CD8-positive, alpha-beta memory T cell (primary cell): ENCODE measurements at regions not wholly inside any gene's neighbourhood (a gene's known extent, or its start where the extent isn't known, plus 50 kb on each side); places are given as distances from the start of the nearest gene placed in this dataset.

Source experiments
- CTCF ChIA-PET: fragments of 350-600 bp; sonication (Branson Sonifier 250); formaldehyde crosslinking; loops from one replicate; lab custom pipeline; 2021; ENCODE audit warnings: antibody characterized with exemption; lab: Charles Lee
- POLR2A ChIA-PET: fragments of 350-600 bp; sonication (Branson Sonifier 250); formaldehyde crosslinking; loops from one replicate; lab custom pipeline; 2021; ENCODE audit warnings: antibody characterized with exemption; lab: Charles Lee
- DNase-seq, 5 donors: peaks; one replicate each; pipeline versions ENCODE4 v3.0.0 to v3.0.0-alpha.2; 2020 to 2022; ENCODE audit warnings: mixed read lengths in 1 of 5
- H3K27ac ChIP-seq: one replicate; pipeline ENCODE4 v1.7.0; 2013; ENCODE audit warnings: low read depth, mild to moderate bottlenecking, low read length, moderate library complexity
- H3K27me3 ChIP-seq: 2 replicates; pipeline ENCODE4 v1.7.0; 2013; ENCODE audit warnings: low read length, mild to moderate bottlenecking; ENCODE audit not compliant: insufficient read depth, poor library complexity, severe bottlenecking
- H3K36me3 ChIP-seq: 2 replicates; pipeline ENCODE4 v1.7.0; 2013; ENCODE audit warnings: mild to moderate bottlenecking, low read length, moderate library complexity; ENCODE audit not compliant: insufficient read depth
- H3K4me1 ChIP-seq: 2 replicates; pipeline ENCODE4 v1.7.0; 2013; ENCODE audit warnings: mild to moderate bottlenecking, low read length, moderate library complexity; ENCODE audit not compliant: insufficient read depth
- H3K4me3 ChIP-seq: 2 replicates; pipeline ENCODE4 v1.7.0; 2013; ENCODE audit warnings: mild to moderate bottlenecking, low read length
- H3K9me3 ChIP-seq: 2 replicates; pipeline ENCODE4 v1.7.0; 2013; ENCODE audit warnings: mild to moderate bottlenecking, low read length
- H3K27ac Mint-ChIP-seq, 8 donors: one replicate each; pipeline ENCODE4 v1.8.0; 2020 to 2021; ENCODE audit warnings: mixed read lengths in 8 of 8, mild to moderate bottlenecking in 6 of 8, inconsistent platforms in 3 of 8, moderate library complexity in 3 of 8
- H3K27me3 Mint-ChIP-seq, 2 donors: one replicate each; pipeline ENCODE4 v1.8.0; 2020 to 2021; ENCODE audit warnings: mixed read lengths in 2 of 2, mild to moderate bottlenecking in 1 of 2, moderate library complexity in 1 of 2
- H3K36me3 Mint-ChIP-seq, 3 donors: one replicate each; pipeline ENCODE4 v1.8.0; 2020 to 2021; ENCODE audit warnings: mixed read lengths in 3 of 3, inconsistent platforms in 1 of 3, mild to moderate bottlenecking in 1 of 3
- H3K4me1 Mint-ChIP-seq, 3 donors: one replicate each; pipeline ENCODE4 v1.8.0; 2020 to 2021; ENCODE audit warnings: mixed read lengths in 3 of 3, inconsistent platforms in 1 of 3, mild to moderate bottlenecking in 1 of 3
- H3K4me3 Mint-ChIP-seq, 7 donors: one replicate each; pipeline ENCODE4 v1.8.0; 2020 to 2021; ENCODE audit warnings: mixed read lengths in 7 of 7, mild to moderate bottlenecking in 6 of 7, moderate library complexity in 4 of 7, inconsistent platforms in 2 of 7
- H3K9me3 Mint-ChIP-seq, 5 donors: one replicate each; pipeline ENCODE4 v1.8.0; 2020 to 2022; ENCODE audit warnings: mixed read lengths in 5 of 5, mild to moderate bottlenecking in 3 of 5, moderate library complexity in 2 of 5, inconsistent platforms in 1 of 5

- no peak for DNase-seq
- Mint-ChIP-seq H3K27ac (peak overlapping the region in 1 of 8 donors; percentile 3), H3K4me1 (no peaks in the 10 kb centered on the region), H3K4me3 (no peak overlapping the region), H3K9me3 (peaks cover 0 to 11% (median 3%) of the 10 kb centered on the region in 5 donors), H3K27me3 (peaks cover 0 to 1% of the 10 kb centered on the region in 2 donors), H3K36me3 (no peaks in the 10 kb centered on the region)
- Histone ChIP-seq H3K27me3 (no peaks in the 10 kb centered on the region), H3K27ac (no peak overlapping the region), H3K4me3 (no peak overlapping the region), H3K36me3 (no peaks in the 10 kb centered on the region), H3K4me1 (no peaks in the 10 kb centered on the region), H3K9me3 (no peaks in the 10 kb centered on the region)
- POLR2A ChIA-PET = no interaction called here
- CTCF ChIA-PET = no interaction called here
Observed at GRCh38 chr3:148333091-148333490, 364.6 kb upstream of the AGTR1 start.

GRCh38 chr3:148335612-148336011, 362.1 kb upstream of the AGTR1 start:
- POLR2A ChIA-PET = no interaction called here

GRCh38 chr3:148343416-148343815, 354.3 kb upstream of the AGTR1 start:
- Mint-ChIP-seq H3K9me3 (peaks cover under 1 to 29% (median 8%) of the 10 kb centered on the region in 5 donors), H3K27me3 (no peaks in the 10 kb centered on the region), H3K4me1 (no peaks in the 10 kb centered on the region), H3K36me3 (no peaks in the 10 kb centered on the region), H3K27ac (no peak overlapping the region), H3K4me3 (no peak overlapping the region)
- POLR2A ChIA-PET = no interaction called here
- Histone ChIP-seq H3K4me3 (no peak overlapping the region), H3K36me3 (no peaks in the 10 kb centered on the region), H3K4me1 (no peaks in the 10 kb centered on the region), H3K27ac (no peak overlapping the region), H3K9me3 (no peaks in the 10 kb centered on the region), H3K27me3 (no peaks in the 10 kb centered on the region)
- CTCF ChIA-PET = no interaction called here
- no peak for DNase-seq

More at GRCh38 chr3:148335612-148336011, 362.1 kb upstream of the AGTR1 start:
- peaks cover 2 to 15% (median 7%) of the 10 kb centered on the region in 5 donors for H3K9me3 Mint-ChIP-seq
- H3K36me3 Mint-ChIP-seq = no peaks in the 10 kb centered on the region
- CTCF ChIA-PET = no interaction called here
- Histone ChIP-seq H3K36me3 (no peaks in the 10 kb centered on the region), H3K4me1 (no peaks in the 10 kb centered on the region), H3K9me3 (no peaks in the 10 kb centered on the region), H3K27me3 (no peaks in the 10 kb centered on the region), H3K4me3 (no peak overlapping the region), H3K27ac (no peak overlapping the region)
- H3K4me1 Mint-ChIP-seq = no peaks in the 10 kb centered on the region
- no peak for DNase-seq
- H3K27ac Mint-ChIP-seq = no peak overlapping the region
- peaks cover 0 to 1% of the 10 kb centered on the region in 2 donors for H3K27me3 Mint-ChIP-seq
- no peak overlapping the region for H3K4me3 Mint-ChIP-seq

- Mint-ChIP-seq H3K9me3 (peaks cover 4 to 27% (median 7%) of the 10 kb centered on the region in 5 donors), H3K27me3 (no peaks in the 10 kb centered on the region), H3K4me1 (no peaks in the 10 kb centered on the region), H3K36me3 (no peaks in the 10 kb centered on the region), H3K4me3 (no peak overlapping the region), H3K27ac (no peak overlapping the region)
- Histone ChIP-seq H3K9me3 (no peaks in the 10 kb centered on the region), H3K36me3 (no peaks in the 10 kb centered on the region), H3K4me1 (no peaks in the 10 kb centered on the region), H3K4me3 (no peak overlapping the region), H3K27me3 (no peaks in the 10 kb centered on the region), H3K27ac (no peak overlapping the region)
- no peak for DNase-seq
- ChIA-PET CTCF (no interaction called here), POLR2A (no interaction called here)
Observed at GRCh38 chr3:148344521-148344920, 353.2 kb upstream of the AGTR1 start.

GRCh38 chr3:148360051-148360450, 337.7 kb upstream of the AGTR1 start:
- Mint-ChIP-seq H3K4me3 (no peak overlapping the region), H3K9me3 (peaks cover 0 to 8% (median 0%) of the 10 kb centered on the region in 5 donors), H3K27ac (no peak overlapping the region), H3K4me1 (no peaks in the 10 kb centered on the region), H3K27me3 (no peaks in the 10 kb centered on the region), H3K36me3 (no peaks in the 10 kb centered on the region)
- no peak for DNase-seq
- ChIA-PET CTCF (no interaction called here), POLR2A (no interaction called here)
- Histone ChIP-seq H3K36me3 (no peaks in the 10 kb centered on the region), H3K9me3 (no peaks in the 10 kb centered on the region), H3K4me3 (no peak overlapping the region), H3K4me1 (no peaks in the 10 kb centered on the region), H3K27me3 (no peaks in the 10 kb centered on the region), H3K27ac (no peak overlapping the region)

- CTCF ChIA-PET = no interaction called here
- H3K9me3 ChIP-seq = no peaks in the 10 kb centered on the region
- H3K27me3 ChIP-seq = no peaks in the 10 kb centered on the region
- no peak for DNase-seq
- H3K27me3 Mint-ChIP-seq = no peaks in the 10 kb centered on the region
- no peak overlapping the region for H3K4me3 ChIP-seq
- peaks cover 0 to 16% (median 2%) of the 10 kb centered on the region in 5 donors for H3K9me3 Mint-ChIP-seq
- no peaks in the 10 kb centered on the region for H3K4me1 Mint-ChIP-seq
- POLR2A ChIA-PET = no interaction called here
- no peaks in the 10 kb centered on the region for H3K36me3 ChIP-seq
- no peak overlapping the region for H3K27ac Mint-ChIP-seq
- H3K36me3 Mint-ChIP-seq = no peaks in the 10 kb centered on the region
- H3K4me1 ChIP-seq = no peaks in the 10 kb centered on the region
- no peak overlapping the region for H3K27ac ChIP-seq
- H3K4me3 Mint-ChIP-seq = no peak overlapping the region
Observed at GRCh38 chr3:148366743-148367410, 330.8 kb upstream of the AGTR1 start.

- ChIA-PET POLR2A (no interaction called here), CTCF (no interaction called here)
- no peaks in the 10 kb centered on the region for H3K9me3 ChIP-seq
- Mint-ChIP-seq H3K4me1 (no peaks in the 10 kb centered on the region), H3K27ac (no peak overlapping the region), H3K4me3 (no peak overlapping the region), H3K27me3 (no peaks in the 10 kb centered on the region), H3K9me3 (peaks cover 0 to 16% (median 2%) of the 10 kb centered on the region in 5 donors), H3K36me3 (no peaks in the 10 kb centered on the region)
- no peak for DNase-seq
- H3K27ac ChIP-seq = no peak overlapping the region
- no peak overlapping the region for H3K4me3 ChIP-seq
- H3K36me3 ChIP-seq = no peaks in the 10 kb centered on the region
- no peaks in the 10 kb centered on the region for H3K27me3 ChIP-seq
- H3K4me1 ChIP-seq = no peaks in the 10 kb centered on the region
Observed at GRCh38 chr3:148367756-148368155, 329.9 kb upstream of the AGTR1 start.

GRCh38 chr3:148369381-148369780, 328.3 kb upstream of the AGTR1 start:
- Histone ChIP-seq H3K4me3 (no peak overlapping the region), H3K9me3 (no peaks in the 10 kb centered on the region), H3K36me3 (no peaks in the 10 kb centered on the region), H3K4me1 (no peaks in the 10 kb centered on the region), H3K27me3 (no peaks in the 10 kb centered on the region), H3K27ac (no peak overlapping the region)
- ChIA-PET CTCF (no interaction called here), POLR2A (no interaction called here)
- Mint-ChIP-seq H3K27ac (no peak overlapping the region), H3K4me3 (no peak overlapping the region), H3K4me1 (no peaks in the 10 kb centered on the region), H3K27me3 (no peaks in the 10 kb centered on the region), H3K36me3 (no peaks in the 10 kb centered on the region), H3K9me3 (peaks cover 0 to 16% (median 1%) of the 10 kb centered on the region in 5 donors)
- DNase-seq = no peak
